ENCODE measurements at regions not wholly inside any gene's neighbourhood (a gene's known extent, or its start where the extent isn't known, plus 50 kb on each side); places are given as distances from the start of the nearest gene placed in this dataset.
"Not testable (repeated sequence)": the region's sequence is repeated elsewhere in the genome, so short reads cannot be mapped to it uniquely, and the experiment has no call there.

DNA sequence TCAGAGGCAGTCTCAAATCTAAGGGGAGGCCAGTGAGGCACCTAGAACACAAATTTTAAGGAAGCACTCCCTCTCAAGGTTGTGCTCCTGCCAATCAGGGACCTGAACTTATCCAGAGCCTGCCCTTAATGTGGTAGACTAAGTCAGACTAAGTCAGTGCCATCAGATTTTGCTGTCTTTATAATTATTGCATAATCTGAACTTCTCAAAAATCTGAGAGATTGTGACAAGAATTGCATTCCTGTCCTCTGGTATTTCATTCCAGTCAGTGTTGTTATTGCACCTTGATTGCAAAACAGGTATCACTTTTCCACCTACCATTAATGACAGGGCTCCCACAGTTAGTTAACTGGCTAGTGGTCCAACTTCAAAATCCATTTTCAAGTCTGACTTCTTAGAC lies 197.1 kb upstream of the HCN1 start:
- TF ChIP-seq GATA1 (IDR thresholded peaks at IDR 0.05; ENCODE audit: low read depth, low read length) = no peak
- no peak for TF ChIP-seq POLR2A (IDR thresholded peaks at IDR 0.05; ENCODE audit: low read length)
- no peak for DNase-seq

DNA sequence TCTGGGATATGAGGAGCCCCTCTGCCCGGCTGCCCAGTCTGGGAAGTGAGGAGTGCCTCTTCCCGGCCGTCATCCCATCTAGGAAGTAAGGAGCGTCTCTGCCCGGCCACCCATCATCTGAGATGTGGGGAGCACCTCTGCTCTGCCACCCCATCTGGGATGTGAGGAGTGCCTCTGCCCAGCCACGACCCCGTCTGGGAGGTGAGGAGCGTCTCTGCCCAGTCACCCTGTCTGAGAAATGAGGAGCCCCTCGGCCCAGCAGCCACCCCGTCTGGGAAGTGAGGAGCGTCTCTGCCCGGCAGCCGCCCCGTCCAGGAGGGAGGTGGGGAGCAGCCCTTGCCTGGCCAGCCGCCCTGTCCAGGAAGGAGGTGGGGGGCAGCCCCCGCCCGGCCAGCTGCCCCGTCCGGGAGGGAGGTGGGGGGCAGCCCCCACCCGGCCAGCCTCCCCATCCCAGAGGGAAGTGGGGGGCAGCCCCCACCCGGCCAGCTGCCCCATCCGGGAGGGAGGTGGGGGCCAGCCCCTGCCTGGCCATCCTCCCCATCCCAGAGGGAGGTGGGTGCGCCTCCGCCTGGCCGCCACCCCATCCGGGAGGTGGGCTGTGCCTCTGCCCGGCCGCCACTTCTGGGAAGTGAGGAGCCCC lies 194.4 kb upstream of the HCN1 start:
- DNase-seq = not testable (repeated sequence)

DNA sequence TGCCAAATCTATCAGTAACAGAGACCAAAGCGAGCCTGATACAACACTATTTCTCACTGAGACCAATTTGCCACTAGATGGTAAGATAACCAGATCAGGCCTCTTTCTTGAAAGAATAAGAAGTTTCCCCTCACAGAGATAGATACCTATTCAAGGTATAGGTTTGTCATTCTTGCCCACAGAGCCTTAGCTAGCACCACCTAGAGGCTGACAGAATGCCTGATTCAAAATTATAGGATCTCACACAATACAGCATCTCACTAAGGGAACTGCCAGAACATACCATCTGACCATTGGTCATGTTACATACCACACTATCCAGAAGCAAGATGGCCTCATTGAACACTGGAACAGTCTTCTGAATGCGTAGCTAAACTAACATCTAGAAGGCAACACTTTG lies 166.6 kb upstream of the HCN1 start:
- DNase-seq = no peak

GRCh38 chr5:45847877-45848276 lies 151.7 kb upstream of the HCN1 start:
- no peak for DNase-seq
- TF ChIP-seq GATA1 (IDR thresholded peaks at IDR 0.05; ENCODE audit: low read depth, low read length) (no peak), POLR2A (IDR thresholded peaks at IDR 0.05; ENCODE audit: low read length) (no peak)

More for the DNA sequence above, 166.6 kb upstream of the HCN1 start:
- TF ChIP-seq GATA1 (IDR thresholded peaks at IDR 0.05; ENCODE audit: low read depth, low read length) = no peak
- no peak for TF ChIP-seq POLR2A (IDR thresholded peaks at IDR 0.05; ENCODE audit: low read length)

GRCh38 chr5:45826055-45826454 lies 129.9 kb upstream of the HCN1 start:
- TF ChIP-seq GATA1 (IDR thresholded peaks at IDR 0.05; ENCODE audit: low read depth, low read length) = no peak
- no peak for TF ChIP-seq POLR2A (IDR thresholded peaks at IDR 0.05; ENCODE audit: low read length)
- DNase-seq = no peak

DNA sequence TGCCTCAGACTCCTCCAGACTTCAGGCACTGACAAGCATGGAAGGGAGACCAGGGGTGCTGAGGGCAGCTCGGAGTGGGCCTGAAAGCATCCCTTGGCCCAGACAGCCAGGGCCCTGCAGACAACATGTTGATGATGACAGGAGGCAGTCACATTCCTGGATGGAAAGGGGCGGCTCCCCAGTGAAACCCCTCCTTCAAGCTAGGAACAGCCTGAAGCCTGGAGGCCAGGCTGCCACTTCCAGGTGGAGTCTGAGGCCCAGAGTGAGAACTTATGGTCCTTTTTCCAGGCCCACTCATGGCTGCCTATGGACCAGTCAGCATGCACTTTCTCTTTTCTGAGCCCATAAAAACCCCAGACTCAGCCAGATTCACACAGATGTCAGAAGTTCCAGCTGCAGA lies 104.2 kb upstream of the HCN1 start:
- no peak for TF ChIP-seq POLR2A (IDR thresholded peaks at IDR 0.05; ENCODE audit: low read length)
- TF ChIP-seq GATA1 (IDR thresholded peaks at IDR 0.05; ENCODE audit: low read depth, low read length) = no peak
- no peak for DNase-seq

- no peak for TF ChIP-seq GATA1 (IDR thresholded peaks at IDR 0.05; ENCODE audit: low read depth, low read length)
- no peak for TF ChIP-seq POLR2A (IDR thresholded peaks at IDR 0.05; ENCODE audit: low read length)
- DNase-seq = no peak
Measured at GRCh38 chr5:45799388-45799787, 103.2 kb upstream of the HCN1 start.

DNA sequence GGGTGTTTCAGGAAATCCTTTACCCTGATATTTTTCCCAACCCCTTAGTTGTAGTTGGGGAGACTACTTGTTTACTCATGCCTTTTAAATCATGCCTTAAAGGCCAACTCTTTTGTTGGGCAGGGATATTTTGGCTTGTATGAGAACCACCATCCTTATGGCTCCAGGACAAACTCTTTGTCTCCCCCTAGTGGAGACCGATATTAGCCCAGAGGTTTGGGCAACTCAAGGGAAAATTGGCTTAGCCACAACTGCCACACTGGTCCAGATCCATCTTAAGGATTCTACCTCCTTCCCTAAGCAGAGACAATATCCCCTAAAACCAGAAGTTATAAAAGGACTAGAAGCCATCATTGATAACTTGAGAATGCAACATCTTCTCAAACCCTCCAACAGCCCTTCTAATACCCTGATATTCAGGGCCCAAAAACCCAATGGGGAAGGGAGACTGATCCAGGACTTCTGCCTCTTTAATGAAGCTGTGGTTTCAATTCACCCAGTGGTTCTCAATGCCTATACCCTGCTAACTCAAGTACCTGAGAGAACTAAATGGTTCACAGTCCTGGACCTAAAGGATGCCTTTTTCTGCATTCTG lies 100.9 kb upstream of the HCN1 start:
- peak; percentile 0 to 27 for DNase-seq

GRCh38 chr5:45795458-45795857 lies 99.3 kb upstream of the HCN1 start:
- no peak for DNase-seq
- no peak for TF ChIP-seq GATA1 (IDR thresholded peaks at IDR 0.05; ENCODE audit: low read depth, low read length)
- no peak for TF ChIP-seq POLR2A (IDR thresholded peaks at IDR 0.05; ENCODE audit: low read length)

More for the DNA sequence above, 100.9 kb upstream of the HCN1 start:
- no peak for TF ChIP-seq GATA1 (IDR thresholded peaks at IDR 0.05; ENCODE audit: low read depth, low read length)

- TF ChIP-seq GATA1 (IDR thresholded peaks at IDR 0.05; ENCODE audit: low read depth, low read length) (no peak), POLR2A (IDR thresholded peaks at IDR 0.05; ENCODE audit: low read length) (no peak)
- no peak for DNase-seq
Measured at GRCh38 chr5:45793638-45794532, 97.7 kb upstream of the HCN1 start.

GRCh38 chr5:45779874-45780671 lies 83.9 kb upstream of the HCN1 start:
- TF ChIP-seq GATA1 (IDR thresholded peaks at IDR 0.05; ENCODE audit: low read depth, low read length) (no peak), POLR2A (IDR thresholded peaks at IDR 0.05; ENCODE audit: low read length) (no peak)
- no peak for DNase-seq

- TF ChIP-seq GATA1 (IDR thresholded peaks at IDR 0.05; ENCODE audit: low read depth, low read length) = no peak
- TF ChIP-seq POLR2A (IDR thresholded peaks at IDR 0.05; ENCODE audit: low read length) = no peak
- no peak for DNase-seq
Measured at GRCh38 chr5:45774528-45774927, 78.3 kb upstream of the HCN1 start.

DNA sequence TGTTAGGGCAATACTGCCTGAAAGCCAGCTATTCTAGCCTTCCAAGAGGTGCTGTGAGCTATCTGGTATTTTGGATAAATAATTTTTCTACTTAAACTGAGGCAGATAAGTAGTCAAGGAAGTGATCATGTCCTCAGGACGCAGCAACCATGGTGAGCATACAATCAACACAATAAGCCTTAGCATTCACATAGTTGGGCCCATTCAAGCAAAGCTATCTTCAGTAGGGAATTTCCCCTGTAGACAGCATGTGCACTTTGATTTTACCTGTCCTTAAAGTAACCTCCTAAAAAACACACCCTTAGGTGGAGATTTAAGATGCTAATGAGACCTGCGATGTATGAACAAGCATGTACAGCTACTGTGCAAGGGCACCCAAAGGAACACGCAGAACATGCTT lies 76.2 kb upstream of the HCN1 start:
- DNase-seq = no peak
- TF ChIP-seq GATA1 (IDR thresholded peaks at IDR 0.05; ENCODE audit: low read depth, low read length) (no peak), POLR2A (IDR thresholded peaks at IDR 0.05; ENCODE audit: low read length) (no peak)

DNA sequence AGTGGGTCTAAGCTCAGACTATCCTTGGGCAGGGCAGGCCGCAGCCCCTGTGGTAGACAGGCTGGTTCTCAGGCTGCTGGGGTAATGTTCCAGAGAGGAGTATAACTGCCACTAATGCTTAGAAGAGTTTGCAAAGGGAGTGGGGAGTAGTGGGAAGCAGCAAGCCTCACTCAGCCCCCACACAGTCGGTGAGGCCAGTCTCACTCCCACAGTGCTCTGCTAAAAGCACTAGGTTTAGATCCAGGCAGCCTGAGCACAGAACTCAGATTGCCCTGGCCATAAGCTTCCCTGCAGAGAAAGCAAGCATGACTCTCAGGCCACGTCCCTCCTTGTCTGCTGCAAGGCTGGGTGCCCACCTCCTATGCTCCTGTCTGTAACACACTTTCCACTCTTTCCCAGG lies 69.4 kb upstream of the HCN1 start:
- TF ChIP-seq POLR2A (IDR thresholded peaks at IDR 0.05; ENCODE audit: low read length) = no peak
- TF ChIP-seq GATA1 (IDR thresholded peaks at IDR 0.05; ENCODE audit: low read depth, low read length) = no peak
- DNase-seq = no peak
